HG03460 (cell line): ENCODE measurements at regions not wholly inside any gene's neighbourhood (a gene's known extent, or its start where the extent isn't known, plus 50 kb on each side); places are given as distances from the start of the nearest gene placed in this dataset.
"Not testable (repeated sequence)": the region's sequence is repeated elsewhere in the genome, so short reads cannot be mapped to it uniquely, and the experiment has no call there.

Experiments
- ATAC-seq: cut with Tn5 transposase; IDR thresholded peaks from one replicate; pipeline ENCODE4 v1.9.1; 2021; ENCODE audit not compliant: unreplicated experiment

- ATAC-seq: no peak
Observed at GRCh38 chr4:170231377-170231776, 141.6 kb upstream of the AADAT start.

- no peak for ATAC-seq
Observed at GRCh38 chr4:170230242-170230641, 140.5 kb upstream of the AADAT start.

GRCh38 chr4:170229006-170229405, 139.2 kb upstream of the AADAT start:
- no peak for ATAC-seq

- no peak for ATAC-seq
Observed at GRCh38 chr4:170227928-170228327, 138.2 kb upstream of the AADAT start.

DNA sequence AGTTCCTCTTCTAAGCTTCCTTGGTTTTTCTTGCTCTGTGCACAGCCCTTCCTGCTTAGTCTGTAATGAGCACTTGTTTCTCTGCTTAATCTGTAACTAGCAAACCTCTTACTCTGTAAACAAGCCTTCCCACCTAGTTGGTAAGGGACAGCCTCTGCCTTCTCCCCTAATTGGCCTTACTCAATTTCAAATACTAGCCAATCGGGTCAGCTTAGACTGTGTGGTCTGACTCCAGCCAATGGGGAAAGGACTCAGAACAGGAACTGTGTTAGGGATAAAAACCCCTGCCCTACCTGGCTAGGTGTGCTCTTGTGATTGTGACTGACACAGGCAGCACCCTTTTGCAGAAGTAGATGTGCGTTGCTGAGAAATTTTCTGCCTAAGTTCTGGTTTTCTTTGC, 136.5 kb upstream of the AADAT start:
- ATAC-seq: no peak

- no peak for ATAC-seq
Observed at GRCh38 chr4:170214731-170215130, 125.0 kb upstream of the AADAT start.

GRCh38 chr4:170214101-170214500, 124.3 kb upstream of the AADAT start:
- ATAC-seq: no peak

DNA sequence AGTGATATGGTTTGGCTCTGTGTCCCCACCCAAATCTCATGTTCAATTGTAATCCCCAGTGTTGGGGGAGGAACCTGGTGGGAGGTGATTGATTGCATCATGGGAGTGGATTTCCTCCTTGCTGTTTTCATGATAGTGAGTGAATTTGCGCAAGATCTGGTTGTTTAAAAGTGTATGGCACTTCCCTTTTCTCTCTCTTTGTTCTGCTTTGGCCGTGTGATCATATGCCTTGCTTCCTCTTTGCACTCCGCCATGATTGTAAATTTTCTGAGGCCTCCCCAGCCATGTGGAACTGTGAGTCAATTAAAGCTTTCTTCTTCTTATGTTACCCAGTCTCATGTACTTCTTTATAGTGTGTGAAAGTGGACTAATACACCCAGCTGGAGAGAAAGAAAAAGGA, 113.0 kb upstream of the AADAT start:
- no peak for ATAC-seq

DNA sequence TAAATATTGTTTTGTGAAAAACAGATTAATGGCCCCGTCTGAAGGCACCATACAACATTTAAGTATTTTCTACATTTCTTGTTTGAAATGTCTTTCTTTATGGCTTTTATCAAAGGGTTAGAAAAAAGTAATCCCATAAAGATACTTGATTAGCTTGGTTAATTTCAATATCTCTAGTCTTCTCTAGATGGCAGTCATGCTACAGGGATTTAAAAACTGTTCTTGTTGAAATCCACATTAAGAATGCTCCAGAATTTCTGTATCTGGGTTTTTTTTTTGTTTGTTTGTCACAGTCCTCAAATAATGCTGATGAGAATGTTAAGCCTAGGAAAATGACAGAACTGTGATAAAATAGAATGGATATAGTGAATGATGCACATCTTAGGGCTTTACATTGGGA, 109.0 kb upstream of the AADAT start:
- no peak for ATAC-seq

DNA sequence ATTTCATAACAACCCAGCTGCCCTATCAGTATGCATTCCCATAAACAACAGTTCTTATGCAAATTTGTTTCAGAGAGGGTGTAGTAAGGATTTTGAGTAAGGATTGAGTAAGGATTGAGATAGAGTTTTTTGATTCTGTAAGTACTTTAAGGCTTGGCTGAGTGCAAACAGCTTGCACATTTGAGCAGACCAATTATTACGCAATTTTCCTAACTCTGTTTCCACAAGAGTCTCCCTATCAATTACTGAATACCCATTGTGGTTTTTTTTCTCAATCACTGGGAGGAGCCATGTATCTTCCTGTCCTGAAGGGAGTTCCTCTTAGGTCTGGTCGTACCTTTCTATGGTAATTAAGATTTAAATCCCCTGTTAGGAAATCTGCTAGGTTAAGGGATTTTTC, 105.0 kb upstream of the AADAT start:
- not testable (repeated sequence) for ATAC-seq

DNA sequence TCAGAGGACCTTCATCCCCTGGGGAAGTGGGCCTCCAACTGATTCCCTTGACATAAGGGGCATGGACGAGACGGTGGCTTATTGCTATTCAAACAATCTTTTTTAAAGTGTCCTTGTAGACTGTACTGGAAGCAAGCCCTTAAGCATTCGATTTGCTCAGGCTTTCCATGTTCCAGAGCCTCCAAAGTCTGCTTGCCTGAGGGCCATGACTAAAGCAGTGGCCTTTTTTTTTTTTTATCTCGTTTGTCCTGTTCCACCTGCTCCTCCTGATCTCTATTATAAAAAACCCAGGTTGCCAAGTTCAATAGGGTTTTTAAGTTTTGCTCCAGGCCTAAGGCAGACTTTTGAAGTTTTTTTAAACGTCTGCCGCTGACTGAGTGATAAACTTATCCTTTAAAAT, 103.7 kb upstream of the AADAT start:
- no peak for ATAC-seq

GRCh38 chr4:170190265-170190664, 100.5 kb upstream of the AADAT start:
- ATAC-seq: no peak

DNA sequence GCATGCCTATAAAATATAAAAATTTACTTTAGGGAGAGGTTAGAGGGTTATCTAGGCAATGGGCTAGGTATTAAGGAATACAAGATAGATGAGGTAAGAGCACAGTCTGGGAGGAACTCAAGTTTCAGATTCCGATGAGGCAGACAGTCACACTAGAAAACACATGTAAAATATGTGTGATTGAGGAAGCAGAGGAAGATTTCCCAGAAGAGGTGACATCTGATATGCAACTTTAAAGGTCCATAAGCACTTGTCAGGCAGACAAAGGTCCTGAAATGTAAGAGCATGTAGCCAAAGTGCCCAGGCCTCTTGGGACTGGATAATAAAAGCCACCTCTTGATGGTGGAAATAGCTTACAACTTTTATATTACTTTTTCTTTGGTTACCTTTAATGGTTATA, 81.1 kb upstream of the AADAT start:
- no peak for ATAC-seq

- no peak for ATAC-seq
Observed at GRCh38 chr4:170169699-170170098, 79.9 kb upstream of the AADAT start.

GRCh38 chr4:170167678-170168077, 77.9 kb upstream of the AADAT start:
- no peak for ATAC-seq

DNA sequence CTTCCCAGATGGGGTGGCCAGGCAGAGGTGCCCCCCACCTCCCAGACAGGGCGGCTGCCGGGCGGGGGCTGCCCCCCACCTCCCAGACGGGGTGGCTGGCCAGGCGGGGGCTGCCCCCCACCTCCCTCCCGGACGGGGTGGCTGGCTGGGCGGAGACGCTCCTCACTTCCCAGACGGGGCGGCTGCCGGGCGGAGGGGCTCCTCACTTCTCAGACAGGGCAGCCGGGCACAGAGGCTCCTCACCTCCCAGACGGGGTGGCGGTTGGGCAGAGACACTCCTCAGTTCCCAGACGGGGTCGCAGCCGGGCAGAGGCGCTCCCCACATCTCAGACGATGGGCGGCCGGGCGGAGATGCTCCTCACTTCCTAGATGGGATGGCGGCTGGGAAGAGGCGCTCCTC, 76.4 kb upstream of the AADAT start:
- ATAC-seq: not testable (repeated sequence)

DNA sequence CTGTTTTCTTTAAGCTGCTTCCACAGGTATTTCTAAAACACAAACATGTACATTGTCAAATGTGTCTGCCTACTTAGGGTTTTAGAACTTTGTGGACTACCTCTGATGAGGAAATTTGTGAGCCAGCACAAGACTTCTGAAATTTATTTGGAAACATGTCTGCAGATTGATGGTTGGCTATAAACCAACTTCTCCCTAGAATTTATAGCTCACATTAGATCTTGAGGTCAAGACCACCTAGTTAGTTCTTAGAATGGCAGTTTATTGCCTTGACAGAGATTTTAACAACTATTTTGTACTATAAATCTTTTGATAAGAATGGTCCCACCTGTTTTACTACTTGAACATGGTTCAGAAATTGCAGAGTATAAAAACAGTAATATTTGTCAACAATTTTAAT, 72.7 kb upstream of the AADAT start:
- no peak for ATAC-seq

DNA sequence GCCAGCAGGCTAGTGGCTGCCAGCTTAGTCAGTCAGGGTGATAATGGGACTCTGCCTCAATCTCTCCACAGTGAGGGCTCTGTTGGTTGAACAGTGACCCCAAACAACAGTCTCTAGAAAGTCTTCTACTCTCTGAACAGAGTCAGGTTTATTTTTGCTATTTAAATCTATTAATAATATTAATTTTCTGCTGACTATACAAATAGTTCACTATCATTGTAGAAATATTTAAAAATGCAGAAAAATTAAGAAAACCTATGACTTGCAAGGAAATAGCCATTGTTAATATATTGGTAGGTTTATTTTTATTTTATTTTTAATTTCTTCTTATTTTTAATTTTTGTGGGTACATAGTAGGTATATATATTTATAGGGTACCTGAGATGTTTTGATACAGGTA, 67.9 kb upstream of the AADAT start:
- ATAC-seq: no peak

GRCh38 chr4:170145120-170145519, 55.4 kb upstream of the AADAT start:
- ATAC-seq: no peak

DNA sequence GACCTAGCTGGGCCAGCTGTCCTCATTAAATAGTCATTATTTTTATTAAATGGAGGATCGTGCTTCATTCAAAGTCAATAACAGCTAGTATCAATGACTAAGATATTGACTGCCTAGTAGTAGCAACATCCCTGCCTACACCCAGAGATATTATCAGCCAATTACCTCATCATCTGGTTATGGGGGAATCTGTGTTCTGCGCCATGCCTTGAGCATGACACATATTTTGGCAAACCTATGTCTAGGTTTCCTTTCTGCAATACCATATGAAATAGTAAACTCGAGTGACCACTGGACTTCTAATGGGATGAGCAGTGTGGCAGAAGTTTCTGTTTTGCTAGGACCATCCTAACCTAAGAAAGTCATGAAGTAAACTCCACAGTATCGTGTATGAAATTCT, 50.0 kb upstream of the AADAT start:
- no peak for ATAC-seq
